ENCODE measurements at regions not wholly inside any gene's neighbourhood (a gene's known extent, or its start where the extent isn't known, plus 50 kb on each side); places are given as distances from the start of the nearest gene placed in this dataset.

- no peak for FAIRE-seq
- Histone ChIP-seq H3K4me1 (ENCODE audit: control insufficient read depth, extremely low read depth, insufficient read depth, low read length) (no peaks in the 10 kb centered on the region), H2AFZ (ENCODE audit: low read depth, low read length) (no peak overlapping the region), H3K9ac (replicated peaks; ENCODE audit: extremely low read depth, insufficient read depth, low read length) (no peak overlapping the region), H3K79me2 (ENCODE audit: control insufficient read depth, insufficient read depth, low read length) (no peaks in the 10 kb centered on the region), H3K4me2 (ENCODE audit: insufficient read depth, low read length) (no peak overlapping the region), H3K27ac (ENCODE audit: insufficient read depth, low read depth, low read length) (no peak overlapping the region), H3K9me1 (replicated peaks; ENCODE audit: control insufficient read depth, extremely low read depth, insufficient read depth, low read length) (no peaks in the 10 kb centered on the region), H4K20me1 (replicated peaks; ENCODE audit: control insufficient read depth, extremely low read depth, insufficient read depth, low read length) (no peaks in the 10 kb centered on the region), H3K27me3 (ENCODE audit: control insufficient read depth in 2 of 2, insufficient read depth in 2 of 2, low read length in 2 of 2) (no peaks in the 10 kb centered on the region), H3K36me3 (ENCODE audit: control insufficient read depth in 2 of 2, extremely low read depth in 1 of 2, insufficient read depth in 2 of 2, low read length in 2 of 2) (no peaks in the 10 kb centered on the region), H3K9me3 (replicated peaks; ENCODE audit: control insufficient read depth, insufficient read depth, low read length) (no peaks in the 10 kb centered on the region), H3K4me3 (replicated peaks in 1 of 3; ENCODE audit: insufficient read depth in 1 of 3, low read depth in 1 of 3, low read length in 3 of 3) (no peak overlapping the region)
- TF ChIP-seq FOS (IDR thresholded peaks at IDR 0.05; ENCODE audit: borderline replicate concordance, insufficient read depth, low read length) (no peak), CTCF (IDR thresholded peaks at IDR 0.05; ENCODE audit: extremely low read depth in 1 of 2, insufficient read depth in 1 of 2, low read depth in 1 of 2, low read length in 2 of 2) (no peak), GATA2 (IDR thresholded peaks at IDR 0.05; ENCODE audit: insufficient read depth, insufficient read length, low read depth, low read length) (no peak), POLR2A (IDR thresholded peaks at IDR 0.05; ENCODE audit: low read depth, low read length) (no peak), JUN (IDR thresholded peaks at IDR 0.05; ENCODE audit: borderline replicate concordance, insufficient read depth, insufficient read length, low read depth) (no peak), EZH2 (IDR thresholded peaks at IDR 0.05; ENCODE audit: borderline replicate concordance, low read depth, low read length, severe bottlenecking) (no peak), MYC (IDR thresholded peaks at IDR 0.05; ENCODE audit: low read depth, low read length) (no peak), POLR2AphosphoS5 (IDR thresholded peaks at IDR 0.05; ENCODE audit: insufficient read depth, low read depth, low read length) (no peak)
- TF ChIP-seq, protein P1, sequence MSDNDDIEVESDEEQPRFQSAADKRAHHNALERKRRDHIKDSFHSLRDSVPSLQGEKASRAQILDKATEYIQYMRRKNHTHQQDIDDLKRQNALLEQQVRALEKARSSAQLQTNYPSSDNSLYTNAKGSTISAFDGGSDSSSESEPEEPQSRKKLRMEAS (IDR thresholded peaks at IDR 0.05; ENCODE audit: insufficient read depth, insufficient read length) = no peak
- DNase-seq (ENCODE audit: low read depth, low spot score) = no peak
- no TSS peak for BruUV-seq (replicated peaks)
- ChIA-PET CTCF (no interaction called here), POLR2A (interaction anchor here (0.6 kb wide), 1 partner anchor 1433 kb away, joined by 6 read pairs; no protein-coding TSS in a partner anchor)
- dilution Hi-C loops (cut with MboI; ENCODE audit: extremely low pct_ligation_motif_present, low sequenced_read_pairs) (no loop called here), intact Hi-C loops (cut with micrococcal nuclease) (no loop called here)
Observed at GRCh38 chr5:116756531-116756930, 181.9 kb upstream of the SEMA6A start.
